Superior temporal gyrus (tissue), 1 donor: ENCODE measurements at regions not wholly inside any gene's neighbourhood (a gene's known extent, or its start where the extent isn't known, plus 50 kb on each side); places are given as distances from the start of the nearest gene placed in this dataset.

Source experiments
- DNase-seq: peaks from one replicate; pipeline ENCODE4 v3.0.0-alpha.2; 2016; ENCODE audit errors: extremely low spot score

- no peak for DNase-seq
These were observed 50.1 kb upstream of the ASAP2 start for GRCh38 chr2:9156483-9156882.

- DNase-seq, result no peak
These were observed 52.6 kb upstream of the ASAP2 start for GRCh38 chr2:9154061-9154460.

GRCh38 chr2:9153643-9153980, 53.0 kb upstream of the ASAP2 start:
- DNase-seq, result no peak

GRCh38 chr2:9152975-9153642, 53.5 kb upstream of the ASAP2 start:
- DNase-seq, result no peak

GRCh38 chr2:9150906-9151305, 55.7 kb upstream of the ASAP2 start:
- DNase-seq, result no peak

- DNase-seq, result no peak
These were observed 56.1 kb upstream of the ASAP2 start for GRCh38 chr2:9150568-9150900.

GRCh38 chr2:9149726-9150567, 56.7 kb upstream of the ASAP2 start:
- no peak for DNase-seq

GRCh38 chr2:9149388-9149660, 57.3 kb upstream of the ASAP2 start:
- no peak for DNase-seq

- DNase-seq, result no peak
These were observed 60.0 kb upstream of the ASAP2 start for GRCh38 chr2:9146646-9147045.

GRCh38 chr2:9145752-9146430, 60.7 kb upstream of the ASAP2 start:
- DNase-seq, result no peak

- DNase-seq, result no peak
These were observed 61.4 kb upstream of the ASAP2 start for GRCh38 chr2:9145109-9145751.

- DNase-seq, result no peak
These were observed 62.0 kb upstream of the ASAP2 start for GRCh38 chr2:9144617-9145016.

GRCh38 chr2:9144046-9144445, 62.6 kb upstream of the ASAP2 start:
- no peak for DNase-seq

GRCh38 chr2:9143264-9143815, 63.3 kb upstream of the ASAP2 start:
- no peak for DNase-seq

GRCh38 chr2:9142551-9143263, 63.9 kb upstream of the ASAP2 start:
- DNase-seq, result peak; percentile 85

GRCh38 chr2:9141706-9142460, 64.7 kb upstream of the ASAP2 start:
- DNase-seq, result no peak

GRCh38 chr2:9141091-9141667, 65.4 kb upstream of the ASAP2 start:
- DNase-seq, result no peak

- no peak for DNase-seq
These were observed 66.0 kb upstream of the ASAP2 start for GRCh38 chr2:9140645-9141044.

GRCh38 chr2:9139491-9140443, 66.8 kb upstream of the ASAP2 start:
- DNase-seq, result peak; percentile 82
